NB4 (cell line): ENCODE measurements at regions not wholly inside any gene's neighbourhood (a gene's known extent, or its start where the extent isn't known, plus 50 kb on each side); places are given as distances from the start of the nearest gene placed in this dataset.
"Not testable (repeated sequence)": the region's sequence is repeated elsewhere in the genome, so short reads cannot be mapped to it uniquely, and the experiment has no call there.

Experiments used
- DNase-seq: peaks from one replicate; pipeline ENCODE4 v3.0.0; 2010; ENCODE audit warnings: low read depth
- H3K4me3 ChIP-seq: one replicate; pipeline ENCODE4 v1.5.1; 2011; ENCODE audit warnings: mild to moderate bottlenecking, low read depth, low read length, moderate library complexity
- CTCF ChIP-seq: IDR thresholded peaks from one replicate; pipeline ENCODE4 v1.5.1; 2012; ENCODE audit warnings: low read depth, low read length
- MAX ChIP-seq: IDR thresholded peaks from 2 replicates; pipeline ENCODE4 v1.6.1; 2011; ENCODE audit warnings: low read depth, low read length
- MYC ChIP-seq: IDR thresholded peaks from 2 replicates; pipeline ENCODE4 v1.6.1; 2011; ENCODE audit warnings: low read depth, low read length
- POLR2A ChIP-seq: IDR thresholded peaks from 2 replicates; pipeline ENCODE4 v1.6.1; 2011; ENCODE audit warnings: mild to moderate bottlenecking; ENCODE audit not compliant: insufficient read length; ENCODE audit errors: extremely low read depth

GRCh38 chrX:67351411-67351810 is 192.4 kb upstream of the AR start:
- TF ChIP-seq CTCF (no peak), MYC (no peak), MAX (no peak), POLR2A (no peak)
- no peak overlapping the region for H3K4me3 ChIP-seq
- DNase-seq: peak; percentile 7

GRCh38 chrX:67353651-67354370 is 190.0 kb upstream of the AR start:
- no peak for TF ChIP-seq POLR2A
- TF ChIP-seq MYC: no peak
- TF ChIP-seq CTCF: no peak
- TF ChIP-seq MAX: no peak
- H3K4me3 ChIP-seq: no peak overlapping the region
- DNase-seq: no peak

GRCh38 chrX:67361267-67361666 is 182.6 kb upstream of the AR start:
- not testable (repeated sequence) for DNase-seq, H3K4me3 ChIP-seq

- no peak for DNase-seq
- H3K4me3 ChIP-seq: no peak overlapping the region
- TF ChIP-seq POLR2A: no peak
- no peak for TF ChIP-seq CTCF
- TF ChIP-seq MYC: no peak
- no peak for TF ChIP-seq MAX
These were observed 159.4 kb upstream of the AR start for GRCh38 chrX:67384403-67384802.

GRCh38 chrX:67408423-67409079 is 135.3 kb upstream of the AR start:
- no peak for TF ChIP-seq MAX
- no peak for TF ChIP-seq MYC
- H3K4me3 ChIP-seq: no peak overlapping the region
- no peak for DNase-seq

- DNase-seq: no peak
- no peak overlapping the region for H3K4me3 ChIP-seq
- no peak for TF ChIP-seq CTCF
These were observed 127.9 kb upstream of the AR start for GRCh38 chrX:67415937-67416336.

GRCh38 chrX:67426946-67427345 is 116.9 kb upstream of the AR start:
- H3K4me3 ChIP-seq: no peak overlapping the region
- DNase-seq: no peak
- TF ChIP-seq POLR2A (no peak), CTCF (no peak), MYC (no peak), MAX (no peak)
